GM12878 (cell line): ENCODE measurements at regions not wholly inside any gene's neighbourhood (a gene's known extent, or its start where the extent isn't known, plus 50 kb on each side); places are given as distances from the start of the nearest gene placed in this dataset.

ENCODE experiments used
- ATAC-seq: fragments of 200-7000 bp; cut with Tn5 transposase; 3 replicates; pipeline ENCODE4 v1.9.1; 2020; ENCODE audit warnings: mild to moderate bottlenecking, moderate library complexity
- BruUV-seq: library from RNA; stranded (reverse); fragments of 400-500 nt; replicated peaks from 2 replicates; lab custom pipeline; 2021; lab: Mats Ljungman, UMichigan
- CTCF ChIA-PET: fragments of 300-600 bp; sonication (Branson Sonifier 250); formaldehyde crosslinking; extraction: SDS; loops from one replicate; lab custom pipeline; 2021; ENCODE audit warnings: inconsistent platforms; lab: Yijun Ruan, JAX
- POLR2A ChIA-PET: fragments of 350-600 bp; formaldehyde crosslinking; extraction: SDS; loops from one replicate; lab custom pipeline; 2021; ENCODE audit warnings: inconsistent platforms; lab: Charles Lee
- RAD21 ChIA-PET: fragments of 300-600 bp; sonication (Branson Sonifier 250); formaldehyde crosslinking; loops from one replicate; lab custom pipeline; 2023; ENCODE audit warnings: antibody characterized with exemption; ENCODE audit not compliant: unreplicated experiment; lab: Charles Lee
- SMC1A ChIA-PET: fragments of 300-600 bp; sonication (Branson Sonifier 250); formaldehyde crosslinking; loops from one replicate; lab custom pipeline; 2023; ENCODE audit not compliant: unreplicated experiment, uncharacterized antibody; lab: Charles Lee
- DNase-seq: peaks from one replicate; pipeline ENCODE4 v3.0.0-alpha.2; 2011; ENCODE audit warnings: low read depth, low spot score
- FAIRE-seq: peaks from 3 replicates; lab custom pipeline; 2011; peaks lifted over from hg19 to GRCh38; lab: Jason Lieb, UNC
- H2AFZ ChIP-seq: 2 replicates; pipeline ENCODE4 v1.6.0; 2011; ENCODE audit warnings: low read depth, low read length, control low read depth; ENCODE audit not compliant: control insufficient read depth
- H3K27ac ChIP-seq: 2 replicates; pipeline ENCODE4 v1.5.1; 2011; ENCODE audit warnings: control low read depth; ENCODE audit not compliant: control insufficient read depth, insufficient read depth
- H3K27me3 ChIP-seq, 2 experiments: replicated peaks in 1 of 2; 2 replicates each; pipeline versions ENCODE4 v1.6.0 to v1.6.1; 2011; ENCODE audit warnings: low read length in 1 of 2; ENCODE audit not compliant: control insufficient read depth in 2 of 2, insufficient read depth in 2 of 2
- H3K36me3 ChIP-seq, 2 experiments: 2 replicates each; pipeline ENCODE4 v1.5.1; 2011; ENCODE audit warnings: low read length in 1 of 2; ENCODE audit not compliant: control insufficient read depth in 2 of 2, insufficient read depth in 2 of 2
- H3K4me1 ChIP-seq: 2 replicates; pipeline ENCODE4 v1.6.1; 2011; ENCODE audit warnings: mild to moderate bottlenecking, low read length, moderate library complexity, mixed read lengths; ENCODE audit not compliant: control insufficient read depth, insufficient read depth
- H3K4me2 ChIP-seq: 2 replicates; pipeline ENCODE4 v1.6.0; 2011; ENCODE audit warnings: control low read depth; ENCODE audit not compliant: control insufficient read depth, insufficient read depth
- H3K4me3 ChIP-seq: fragments of 200-600 bp; sonication (generic); 2 replicates; pipeline ENCODE4 v1.5.1; 2016
- H3K79me2 ChIP-seq: 2 replicates; pipeline ENCODE4 v1.6.0; 2011; ENCODE audit warnings: low read length; ENCODE audit not compliant: control insufficient read depth, insufficient read depth
- H3K9ac ChIP-seq: 2 replicates; pipeline ENCODE4 v1.8.0; 2011; ENCODE audit warnings: low read length, control low read depth, mixed read lengths; ENCODE audit not compliant: control insufficient read depth, insufficient read depth
- H3K9me3 ChIP-seq: replicated peaks from 3 replicates; pipeline ENCODE4 v1.5.1; 2011; ENCODE audit warnings: mild to moderate bottlenecking, low read length; ENCODE audit not compliant: control insufficient read depth, insufficient read depth
- H4K20me1 ChIP-seq: 2 replicates; pipeline ENCODE4 v1.6.0; 2011; ENCODE audit not compliant: control insufficient read depth, insufficient read depth
- BCL11A ChIP-seq: IDR thresholded peaks from 2 replicates; pipeline ENCODE4 v1.6.1; 2011; ENCODE audit warnings: low read depth, low read length
- CEBPB ChIP-seq, 2 experiments: fragments of 150-350 bp in 1 of 2; IDR thresholded peaks; 2 replicates each; pipeline ENCODE4 v1.6.1; 2012 to 2014; ENCODE audit warnings: low read depth in 2 of 2, low read length in 2 of 2, borderline replicate concordance in 1 of 2, inconsistent platforms in 1 of 2
- ETV6 ChIP-seq, 2 experiments: fragments of 450-650 bp in 1 of 2; IDR thresholded peaks in 1 of 2; conservative IDR thresholded peaks in 1 of 2; 2 replicates each; pipeline ENCODE4 v1.6.1; 2014; ENCODE audit warnings: antibody characterized with exemption in 1 of 2, borderline replicate concordance in 1 of 2, low read depth in 1 of 2, mild to moderate bottlenecking in 1 of 2, moderate library complexity in 1 of 2
- EZH2 ChIP-seq: IDR thresholded peaks from 2 replicates; pipeline ENCODE4 v1.6.1; 2012; ENCODE audit warnings: low read depth, mild to moderate bottlenecking, control low read depth, inconsistent platforms, low read length, borderline replicate concordance; ENCODE audit not compliant: control insufficient read depth
- HDAC2 ChIP-seq: fragments of 200-600 bp; sonication (generic); IDR thresholded peaks from 2 replicates; pipeline ENCODE4 v1.6.1; 2017
- KDM1A ChIP-seq: fragments of 200-600 bp; sonication (generic); IDR thresholded peaks from 2 replicates; pipeline ENCODE4 v1.6.1; 2016; ENCODE audit warnings: borderline replicate concordance
- KLF5 ChIP-seq: fragments of 450-650 bp; IDR thresholded peaks from 2 replicates; pipeline ENCODE4 v1.6.1; 2014; ENCODE audit warnings: mild to moderate bottlenecking; ENCODE audit not compliant: partially characterized antibody
- MEF2B ChIP-seq: fragments of 450-650 bp; IDR thresholded peaks from 2 replicates; pipeline ENCODE4 v1.6.1; 2018; ENCODE audit warnings: mild to moderate bottlenecking, moderate library complexity; ENCODE audit not compliant: partially characterized antibody, poor library complexity, severe bottlenecking
- MYC ChIP-seq: IDR thresholded peaks from 2 replicates; pipeline ENCODE4 v1.6.1; 2011; ENCODE audit warnings: mild to moderate bottlenecking, low read length, moderate library complexity, inconsistent platforms; ENCODE audit not compliant: insufficient read depth, insufficient replicate concordance, insufficient read length, severe bottlenecking
- NBN ChIP-seq: fragments of 450-650 bp; IDR thresholded peaks from 2 replicates; pipeline ENCODE4 v1.6.1; 2016
- SIN3A ChIP-seq: IDR thresholded peaks from 2 replicates; pipeline ENCODE4 v1.6.1; 2012; ENCODE audit warnings: low read depth, low read length, improper control_type of control experiment
- SIX5 ChIP-seq: IDR thresholded peaks from 2 replicates; pipeline ENCODE4 v1.6.1; 2011; ENCODE audit warnings: mild to moderate bottlenecking, low read depth, low read length, moderate library complexity; ENCODE audit not compliant: severe bottlenecking
- TARDBP ChIP-seq: IDR thresholded peaks from 2 replicates; pipeline ENCODE4 v1.6.1; 2016; ENCODE audit warnings: borderline replicate concordance
- YBX1 ChIP-seq: fragments of 450-650 bp; IDR thresholded peaks from 2 replicates; pipeline ENCODE4 v1.6.1; 2016; ENCODE audit warnings: antibody characterized with exemption
- WGBS: methylation state at CpG from one replicate; pipeline ENCODE4 v1.1.6; 2016; ENCODE audit warnings: low lambda C conversion rate; ENCODE audit not compliant: insufficient replicate concordance, insufficient coverage; ENCODE audit errors: missing lambda C conversion rate; 5-methylcytosine and 5-hydroxymethylcytosine counted together
- in situ Hi-C: fragments of 300-500 bp; cut with MboI; formaldehyde crosslinking; loops from 9 replicates; pipeline ENCODE4 v1.14.3; 2018; ENCODE audit warnings: mixed read lengths
- intact Hi-C: fragments of 100-400 bp; cut with micrococcal nuclease; formaldehyde crosslinking; loops from one replicate; pipeline ENCODE4 v1.14.2; 2022; ENCODE audit not compliant: unreplicated experiment
- TF ChIP-seq, protein P1 (sequence below): fragments of 450-650 bp; formaldehyde crosslinking; IDR thresholded peaks from 2 replicates; pipeline ENCODE4 v1.4.0; 2020; ENCODE audit warnings: mild to moderate bottlenecking, moderate library complexity
- TF ChIP-seq, protein P2 (sequence below): IDR thresholded peaks from 2 replicates; pipeline ENCODE4 v1.6.1; 2012; ENCODE audit warnings: mild to moderate bottlenecking, low read depth, low read length

DNA sequence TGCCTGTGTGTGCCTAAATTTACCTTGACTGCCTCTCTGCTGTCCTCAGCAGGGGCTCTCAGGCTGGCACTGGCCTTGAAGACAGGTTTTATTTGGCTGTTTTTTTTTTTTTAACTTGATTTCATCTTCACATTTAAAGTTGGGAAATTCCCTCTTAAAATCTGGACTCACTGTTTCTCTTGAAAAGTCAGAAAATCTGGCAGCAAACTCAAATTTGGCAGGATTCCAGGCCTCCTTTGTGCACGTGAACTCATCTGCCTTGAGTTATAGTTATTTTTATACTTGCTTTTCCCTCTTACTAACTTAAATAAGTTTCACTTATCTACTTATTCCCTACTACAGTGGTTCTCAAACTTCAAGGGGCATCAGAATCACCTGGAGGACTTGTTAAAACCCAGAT, 118.4 kb upstream of the MAP3K1 start:
- DNase-seq, result no peak
- Histone ChIP-seq H3K4me3 (no peak overlapping the region), H3K9me3 (no peaks in the 10 kb centered on the region), H3K27ac (no peak overlapping the region), H3K4me2 (no peak overlapping the region), H3K79me2 (no peaks in the 10 kb centered on the region), H3K4me1 (no peaks in the 10 kb centered on the region), H4K20me1 (no peaks in the 10 kb centered on the region), H2AFZ (no peak overlapping the region), H3K27me3 (peaks cover 0 to 6% of the 10 kb centered on the region in 2 experiments; a peak in 2 of 4 replicates), H3K36me3 (no peaks in the 10 kb centered on the region), H3K9ac (no peak overlapping the region)
- intact Hi-C loops, result no loop called here
- FAIRE-seq, result no peak
- WGBS, result 0% methylated on average over 1 of the region's 1 CpG
- in situ Hi-C loops, result no loop called here
- ChIA-PET CTCF (no interaction called here), RAD21 (interaction anchor here (0.8 kb wide), 1 partner anchor 27 kb away, joined by 4 read pairs; no protein-coding TSS in a partner anchor), POLR2A (interaction anchor here (0.6 kb wide), 3 partner anchors 74 to 224 kb away, joined by 4 read pairs; no protein-coding TSS in a partner anchor), SMC1A (interaction anchor here (0.6 kb wide), 1 partner anchor 34 kb away, joined by 4 read pairs; no protein-coding TSS in a partner anchor)
- no TSS peak for BruUV-seq
- no peak for ATAC-seq
- TF ChIP-seq BCL11A (no peak), CEBPB (IDR thresholded peaks at IDR 0.05; ENCODE audit: borderline replicate concordance in 1 of 2, low read depth in 2 of 2, low read length in 2 of 2) (no peak), YBX1 (no peak), KLF5 (no peak), MYC (no peak), SIN3A (no peak), EZH2 (no peak), MEF2B (no peak), KDM1A (no peak), SIX5 (no peak), ETV6 (conservative IDR thresholded peaks at IDR 0.05 in 1 of 2, IDR thresholded peaks at IDR 0.05 in 1 of 2; ENCODE audit: borderline replicate concordance in 1 of 2, low read depth in 1 of 2) (no peak), NBN (no peak), HDAC2 (no peak), TARDBP (no peak)
- TF ChIP-seq, protein P1, sequence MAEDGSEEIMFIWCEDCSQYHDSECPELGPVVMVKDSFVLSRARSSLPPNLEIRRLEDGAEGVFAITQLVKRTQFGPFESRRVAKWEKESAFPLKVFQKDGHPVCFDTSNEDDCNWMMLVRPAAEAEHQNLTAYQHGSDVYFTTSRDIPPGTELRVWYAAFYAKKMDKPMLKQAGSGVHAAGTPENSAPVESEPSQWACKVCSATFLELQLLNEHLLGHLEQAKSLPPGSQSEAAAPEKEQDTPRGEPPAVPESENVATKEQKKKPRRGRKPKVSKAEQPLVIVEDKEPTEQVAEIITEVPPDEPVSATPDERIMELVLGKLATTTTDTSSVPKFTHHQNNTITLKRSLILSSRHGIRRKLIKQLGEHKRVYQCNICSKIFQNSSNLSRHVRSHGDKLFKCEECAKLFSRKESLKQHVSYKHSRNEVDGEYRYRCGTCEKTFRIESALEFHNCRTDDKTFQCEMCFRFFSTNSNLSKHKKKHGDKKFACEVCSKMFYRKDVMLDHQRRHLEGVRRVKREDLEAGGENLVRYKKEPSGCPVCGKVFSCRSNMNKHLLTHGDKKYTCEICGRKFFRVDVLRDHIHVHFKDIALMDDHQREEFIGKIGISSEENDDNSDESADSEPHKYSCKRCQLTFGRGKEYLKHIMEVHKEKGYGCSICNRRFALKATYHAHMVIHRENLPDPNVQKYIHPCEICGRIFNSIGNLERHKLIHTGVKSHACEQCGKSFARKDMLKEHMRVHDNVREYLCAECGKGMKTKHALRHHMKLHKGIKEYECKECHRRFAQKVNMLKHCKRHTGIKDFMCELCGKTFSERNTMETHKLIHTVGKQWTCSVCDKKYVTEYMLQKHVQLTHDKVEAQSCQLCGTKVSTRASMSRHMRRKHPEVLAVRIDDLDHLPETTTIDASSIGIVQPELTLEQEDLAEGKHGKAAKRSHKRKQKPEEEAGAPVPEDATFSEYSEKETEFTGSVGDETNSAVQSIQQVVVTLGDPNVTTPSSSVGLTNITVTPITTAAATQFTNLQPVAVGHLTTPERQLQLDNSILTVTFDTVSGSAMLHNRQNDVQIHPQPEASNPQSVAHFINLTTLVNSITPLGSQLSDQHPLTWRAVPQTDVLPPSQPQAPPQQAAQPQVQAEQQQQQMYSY (CRISPR knock-in tag), result no peak
- TF ChIP-seq, protein P2, sequence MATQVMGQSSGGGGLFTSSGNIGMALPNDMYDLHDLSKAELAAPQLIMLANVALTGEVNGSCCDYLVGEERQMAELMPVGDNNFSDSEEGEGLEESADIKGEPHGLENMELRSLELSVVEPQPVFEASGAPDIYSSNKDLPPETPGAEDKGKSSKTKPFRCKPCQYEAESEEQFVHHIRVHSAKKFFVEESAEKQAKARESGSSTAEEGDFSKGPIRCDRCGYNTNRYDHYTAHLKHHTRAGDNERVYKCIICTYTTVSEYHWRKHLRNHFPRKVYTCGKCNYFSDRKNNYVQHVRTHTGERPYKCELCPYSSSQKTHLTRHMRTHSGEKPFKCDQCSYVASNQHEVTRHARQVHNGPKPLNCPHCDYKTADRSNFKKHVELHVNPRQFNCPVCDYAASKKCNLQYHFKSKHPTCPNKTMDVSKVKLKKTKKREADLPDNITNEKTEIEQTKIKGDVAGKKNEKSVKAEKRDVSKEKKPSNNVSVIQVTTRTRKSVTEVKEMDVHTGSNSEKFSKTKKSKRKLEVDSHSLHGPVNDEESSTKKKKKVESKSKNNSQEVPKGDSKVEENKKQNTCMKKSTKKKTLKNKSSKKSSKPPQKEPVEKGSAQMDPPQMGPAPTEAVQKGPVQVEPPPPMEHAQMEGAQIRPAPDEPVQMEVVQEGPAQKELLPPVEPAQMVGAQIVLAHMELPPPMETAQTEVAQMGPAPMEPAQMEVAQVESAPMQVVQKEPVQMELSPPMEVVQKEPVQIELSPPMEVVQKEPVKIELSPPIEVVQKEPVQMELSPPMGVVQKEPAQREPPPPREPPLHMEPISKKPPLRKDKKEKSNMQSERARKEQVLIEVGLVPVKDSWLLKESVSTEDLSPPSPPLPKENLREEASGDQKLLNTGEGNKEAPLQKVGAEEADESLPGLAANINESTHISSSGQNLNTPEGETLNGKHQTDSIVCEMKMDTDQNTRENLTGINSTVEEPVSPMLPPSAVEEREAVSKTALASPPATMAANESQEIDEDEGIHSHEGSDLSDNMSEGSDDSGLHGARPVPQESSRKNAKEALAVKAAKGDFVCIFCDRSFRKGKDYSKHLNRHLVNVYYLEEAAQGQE, result no peak
